SU-DHL-6 (cell line): ENCODE measurements at regions not wholly inside any gene's neighbourhood (a gene's known extent, or its start where the extent isn't known, plus 50 kb on each side); places are given as distances from the start of the nearest gene placed in this dataset.

Source experiments
- H2AFZ ChIP-seq: fragments of 200-600 bp; sonication (generic); 2 replicates; pipeline ENCODE4 v1.6.1; 2014; ENCODE audit warnings: low read depth, mild to moderate bottlenecking, moderate library complexity, mixed read lengths, antibody characterized with exemption, low read length; ENCODE audit not compliant: severe bottlenecking
- H3F3A ChIP-seq: fragments of 200-600 bp; shearing (Covaris generic); 2 replicates; pipeline ENCODE4 v1.6.0; 2016; ENCODE audit warnings: antibody characterized with exemption, mild to moderate bottlenecking; ENCODE audit not compliant: insufficient read depth
- H3K27ac ChIP-seq: fragments of 200-600 bp; sonication (generic); 2 replicates; pipeline ENCODE4 v1.5.1; 2016; ENCODE audit warnings: low read depth, mild to moderate bottlenecking, low read length, moderate library complexity, mixed read lengths
- H3K27me3 ChIP-seq: fragments of 200-600 bp; sonication (generic), shearing (Covaris generic); 2 replicates; pipeline ENCODE4 v1.6.0; 2014; ENCODE audit warnings: mild to moderate bottlenecking, low read length
- H3K36me3 ChIP-seq: fragments of 200-600 bp; sonication (generic); 2 replicates; pipeline ENCODE4 v1.6.1; 2014; ENCODE audit warnings: mild to moderate bottlenecking, low read length, mixed read lengths
- H3K4me2 ChIP-seq: fragments of 300-600, 200-600 bp; shearing (Covaris generic), sonication (generic); 2 replicates; pipeline ENCODE4 v1.6.0; 2014; ENCODE audit warnings: low read length, low read depth, mild to moderate bottlenecking; ENCODE audit not compliant: poor library complexity, severe bottlenecking
- H3K4me3 ChIP-seq: fragments of 200-600 bp; sonication (generic); 2 replicates; pipeline ENCODE4 v1.5.1; 2014; ENCODE audit warnings: antibody characterized with exemption, low read length, mild to moderate bottlenecking, mixed read lengths; ENCODE audit not compliant: insufficient read depth, poor library complexity, severe bottlenecking
- H3K79me2 ChIP-seq: fragments of 200-600 bp; sonication (generic); 2 replicates; pipeline ENCODE4 v1.6.1; 2014; ENCODE audit warnings: mild to moderate bottlenecking, low read length, moderate library complexity; ENCODE audit not compliant: insufficient read depth
- H3K9ac ChIP-seq: fragments of 200-600 bp; sonication (generic); 2 replicates; pipeline ENCODE4 v1.7.0; 2014; ENCODE audit warnings: mild to moderate bottlenecking, low read length
- H3K9me2 ChIP-seq: fragments of 200-600 bp; sonication (generic); replicated peaks from 2 replicates; pipeline ENCODE4 v1.6.1; 2014; ENCODE audit warnings: low read length; ENCODE audit not compliant: insufficient read depth
- H3K9me3 ChIP-seq: fragments of 200-600 bp; sonication (generic); 2 replicates; pipeline ENCODE4 v1.6.1; 2014; ENCODE audit warnings: low read length, mixed read lengths; ENCODE audit not compliant: insufficient read depth
- H4K20me1 ChIP-seq: fragments of 200-600 bp; sonication (generic); 2 replicates; pipeline ENCODE4 v1.6.1; 2014; ENCODE audit warnings: low read depth, mild to moderate bottlenecking, antibody characterized with exemption, low read length, moderate library complexity, mixed read lengths
- CTCF ChIP-seq: fragments of 200-600 bp; sonication (generic); IDR thresholded peaks from one replicate; pipeline ENCODE4 v1.5.1; 2017; ENCODE audit warnings: antibody characterized with exemption, mild to moderate bottlenecking, low read length, moderate library complexity; ENCODE audit not compliant: insufficient read depth, poor library complexity, severe bottlenecking
- EZH2phosphoT487 ChIP-seq: fragments of 200-600 bp; sonication (generic), shearing (Covaris generic); conservative IDR thresholded peaks from 2 replicates; pipeline ENCODE4 v1.6.1; 2018; ENCODE audit warnings: mild to moderate bottlenecking, antibody characterized with exemption, low read length, moderate library complexity, mixed read lengths

GRCh38 chr3:26346497-26346896 is 276.1 kb upstream of the LRRC3B start:
- H3K36me3 ChIP-seq: no peaks in the 10 kb centered on the region
- no peak overlapping the region for H3K27ac ChIP-seq
- no peak overlapping the region for H3K4me2 ChIP-seq
- no peak overlapping the region for H2AFZ ChIP-seq
- H3K9me3 ChIP-seq: no peaks in the 10 kb centered on the region
- no peaks in the 10 kb centered on the region for H3F3A ChIP-seq
- no peaks in the 10 kb centered on the region for H3K79me2 ChIP-seq
- no peaks in the 10 kb centered on the region for H4K20me1 ChIP-seq
- H3K27me3 ChIP-seq: no peaks in the 10 kb centered on the region
- no peak overlapping the region for H3K4me3 ChIP-seq
- TF ChIP-seq CTCF: no peak
- no peak for TF ChIP-seq EZH2phosphoT487
- H3K9ac ChIP-seq: no peak overlapping the region
- H3K9me2 ChIP-seq: no peaks in the 10 kb centered on the region

GRCh38 chr3:26347150-26347549 is 275.4 kb upstream of the LRRC3B start:
- no peaks in the 10 kb centered on the region for H4K20me1 ChIP-seq

GRCh38 chr3:26350853-26351252 is 271.7 kb upstream of the LRRC3B start:
- H3K4me3 ChIP-seq: no peak overlapping the region
- no peaks in the 10 kb centered on the region for H3F3A ChIP-seq
- H3K79me2 ChIP-seq: no peaks in the 10 kb centered on the region
- H3K9ac ChIP-seq: no peak overlapping the region
- no peaks in the 10 kb centered on the region for H3K36me3 ChIP-seq
- no peaks in the 10 kb centered on the region for H3K9me2 ChIP-seq
- no peaks in the 10 kb centered on the region for H3K27me3 ChIP-seq
- H2AFZ ChIP-seq: no peak overlapping the region
- no peaks in the 10 kb centered on the region for H3K9me3 ChIP-seq
- H3K27ac ChIP-seq: no peak overlapping the region
- H3K4me2 ChIP-seq: no peak overlapping the region
- no peaks in the 10 kb centered on the region for H4K20me1 ChIP-seq
- TF ChIP-seq CTCF (no peak), EZH2phosphoT487 (no peak)

More at GRCh38 chr3:26347150-26347549, 275.4 kb upstream of the LRRC3B start:
- Histone ChIP-seq H3K27me3 (no peaks in the 10 kb centered on the region), H3K4me2 (no peak overlapping the region), H3K79me2 (no peaks in the 10 kb centered on the region), H3K36me3 (no peaks in the 10 kb centered on the region), H3F3A (no peaks in the 10 kb centered on the region), H2AFZ (no peak overlapping the region), H3K9ac (no peak overlapping the region), H3K9me3 (no peaks in the 10 kb centered on the region), H3K4me3 (no peak overlapping the region), H3K27ac (no peak overlapping the region), H3K9me2 (no peaks in the 10 kb centered on the region)
- TF ChIP-seq CTCF (no peak), EZH2phosphoT487 (no peak)

GRCh38 chr3:26353097-26353496 is 269.5 kb upstream of the LRRC3B start:
- Histone ChIP-seq H3K27ac (no peak overlapping the region), H3K9ac (no peak overlapping the region), H3K9me2 (no peaks in the 10 kb centered on the region), H3K79me2 (no peaks in the 10 kb centered on the region), H3K27me3 (no peaks in the 10 kb centered on the region), H3K9me3 (no peaks in the 10 kb centered on the region), H3K36me3 (no peaks in the 10 kb centered on the region), H3F3A (no peaks in the 10 kb centered on the region), H3K4me3 (no peak overlapping the region), H3K4me2 (no peak overlapping the region), H4K20me1 (no peaks in the 10 kb centered on the region), H2AFZ (no peak overlapping the region)
- TF ChIP-seq EZH2phosphoT487: no peak
- no peak for TF ChIP-seq CTCF
